DND-41 (cell line): ENCODE measurements at regions not wholly inside any gene's neighbourhood (a gene's known extent, or its start where the extent isn't known, plus 50 kb on each side); places are given as distances from the start of the nearest gene placed in this dataset.
"Not testable (repeated sequence)": the region's sequence is repeated elsewhere in the genome, so short reads cannot be mapped to it uniquely, and the experiment has no call there.

Source experiments
- ATAC-seq: fragments of 200-7000 bp; cut with Tn5 transposase; 3 replicates; pipeline ENCODE4 v1.9.1; 2021; ENCODE audit warnings: low read depth; ENCODE audit not compliant: insufficient read depth
- DNase-seq: peaks from one replicate; pipeline ENCODE4 v3.0.0-alpha.2; 2020
- H2AFZ ChIP-seq: 2 replicates; pipeline ENCODE4 v1.6.0; 2012; ENCODE audit warnings: low read depth, low read length
- H3K27ac ChIP-seq: 2 replicates; pipeline ENCODE4 v1.5.1; 2012; ENCODE audit warnings: low read length, inconsistent platforms
- H3K27me3 ChIP-seq: fragments of 200-600 bp; sonication (generic); 2 replicates; pipeline ENCODE4 v1.6.0; 2012; ENCODE audit warnings: low read length, mild to moderate bottlenecking, inconsistent platforms; ENCODE audit not compliant: insufficient read depth, poor library complexity
- H3K36me3 ChIP-seq: 2 replicates; pipeline ENCODE4 v1.5.1; 2012; ENCODE audit warnings: low read length, inconsistent platforms; ENCODE audit not compliant: insufficient read depth
- H3K4me1 ChIP-seq: 2 replicates; pipeline ENCODE4 v1.5.1; 2012; ENCODE audit warnings: mild to moderate bottlenecking, low read length; ENCODE audit not compliant: insufficient read depth
- H3K4me2 ChIP-seq: 2 replicates; pipeline ENCODE4 v1.6.0; 2012; ENCODE audit warnings: mild to moderate bottlenecking, moderate library complexity, low read length, inconsistent platforms; ENCODE audit not compliant: insufficient read depth
- H3K4me3 ChIP-seq, 2 experiments: fragments of 200-600 bp in 1 of 2; shearing (Covaris generic) in 1 of 2; 2 replicates each; pipeline ENCODE4 v1.5.1; 2012 to 2016; ENCODE audit warnings: inconsistent platforms in 2 of 2, low read length in 2 of 2, mild to moderate bottlenecking in 2 of 2, low read depth in 1 of 2, moderate library complexity in 1 of 2
- H3K79me2 ChIP-seq: 2 replicates; pipeline ENCODE4 v1.6.0; 2012; ENCODE audit warnings: low read length, inconsistent platforms; ENCODE audit not compliant: insufficient read depth
- H3K9ac ChIP-seq: 2 replicates; pipeline ENCODE4 v1.6.0; 2012; ENCODE audit warnings: low read depth, mild to moderate bottlenecking, inconsistent platforms, low read length, moderate library complexity
- H3K9me3 ChIP-seq: 2 replicates; pipeline ENCODE4 v1.5.1; 2012; ENCODE audit warnings: low read length, moderate library complexity, mild to moderate bottlenecking, inconsistent platforms; ENCODE audit not compliant: insufficient read depth, severe bottlenecking
- H4K20me1 ChIP-seq: 2 replicates; pipeline ENCODE4 v1.6.0; 2012; ENCODE audit warnings: low read length; ENCODE audit not compliant: insufficient read depth
- CTCF ChIP-seq: IDR thresholded peaks from 2 replicates; pipeline ENCODE4 v1.5.1; 2012; ENCODE audit warnings: borderline replicate concordance, low read length, moderate library complexity, mild to moderate bottlenecking; ENCODE audit not compliant: poor library complexity, severe bottlenecking; ENCODE audit errors: extremely low read depth
- EZH2 ChIP-seq: IDR thresholded peaks from 3 replicates; pipeline ENCODE4 v1.6.1; 2012; ENCODE audit warnings: borderline replicate concordance, low read depth, mild to moderate bottlenecking, moderate library complexity, low read length, inconsistent platforms; ENCODE audit not compliant: severe bottlenecking

GRCh38 chr6:112688487-112689165 is 341.5 kb downstream of the RFPL4B start:
- H3K9me3 ChIP-seq, H3K4me1 ChIP-seq, DNase-seq, ATAC-seq, H3K36me3 ChIP-seq, H3K4me3 ChIP-seq, H2AFZ ChIP-seq, H3K4me2 ChIP-seq, H3K27ac ChIP-seq, H3K27me3 ChIP-seq, H3K79me2 ChIP-seq, H4K20me1 ChIP-seq, H3K9ac ChIP-seq: not testable (repeated sequence)

- not testable (repeated sequence) for H4K20me1 ChIP-seq, H3K36me3 ChIP-seq, H3K4me2 ChIP-seq, H3K9ac ChIP-seq, H3K4me1 ChIP-seq, H3K9me3 ChIP-seq, ATAC-seq, H3K27me3 ChIP-seq, H3K4me3 ChIP-seq, H3K27ac ChIP-seq, DNase-seq, H3K79me2 ChIP-seq, H2AFZ ChIP-seq
Observed at GRCh38 chr6:112689183-112689858, 342.2 kb downstream of the RFPL4B start.

GRCh38 chr6:112690497-112691202 is 343.5 kb downstream of the RFPL4B start:
- TF ChIP-seq EZH2 (no peak), CTCF (no peak)
- ATAC-seq, result no peak
- Histone ChIP-seq H3K27ac (no peak overlapping the region), H3K4me3 (no peak overlapping the region), H2AFZ (no peak overlapping the region), H3K79me2 (no peaks in the 10 kb centered on the region), H3K36me3 (no peaks in the 10 kb centered on the region), H4K20me1 (no peaks in the 10 kb centered on the region), H3K27me3 (no peaks in the 10 kb centered on the region), H3K4me2 (no peak overlapping the region), H3K9ac (no peak overlapping the region), H3K4me1 (no peaks in the 10 kb centered on the region), H3K9me3 (no peaks in the 10 kb centered on the region)
- no peak for DNase-seq

GRCh38 chr6:112691289-112691688 is 344.2 kb downstream of the RFPL4B start:
- no peaks in the 10 kb centered on the region for H4K20me1 ChIP-seq
- TF ChIP-seq EZH2, result no peak
- no peak for TF ChIP-seq CTCF
- H3K4me2 ChIP-seq, result no peak overlapping the region
- no peak overlapping the region for H2AFZ ChIP-seq
- H3K36me3 ChIP-seq, result no peaks in the 10 kb centered on the region
- H3K9ac ChIP-seq, result no peak overlapping the region
- no peak overlapping the region for H3K4me3 ChIP-seq
- no peak for DNase-seq
- H3K27ac ChIP-seq, result no peak overlapping the region
- H3K4me1 ChIP-seq, result no peaks in the 10 kb centered on the region
- ATAC-seq, result no peak
- H3K79me2 ChIP-seq, result no peaks in the 10 kb centered on the region
- no peaks in the 10 kb centered on the region for H3K9me3 ChIP-seq
- no peaks in the 10 kb centered on the region for H3K27me3 ChIP-seq
